ENCODE measurements at regions not wholly inside any gene's neighbourhood (a gene's known extent, or its start where the extent isn't known, plus 50 kb on each side); places are given as distances from the start of the nearest gene placed in this dataset.

GRCh38 chr4:136928957-136929411 is 603.3 kb downstream of the PCDH18 start:
- TF ChIP-seq, protein P1, sequence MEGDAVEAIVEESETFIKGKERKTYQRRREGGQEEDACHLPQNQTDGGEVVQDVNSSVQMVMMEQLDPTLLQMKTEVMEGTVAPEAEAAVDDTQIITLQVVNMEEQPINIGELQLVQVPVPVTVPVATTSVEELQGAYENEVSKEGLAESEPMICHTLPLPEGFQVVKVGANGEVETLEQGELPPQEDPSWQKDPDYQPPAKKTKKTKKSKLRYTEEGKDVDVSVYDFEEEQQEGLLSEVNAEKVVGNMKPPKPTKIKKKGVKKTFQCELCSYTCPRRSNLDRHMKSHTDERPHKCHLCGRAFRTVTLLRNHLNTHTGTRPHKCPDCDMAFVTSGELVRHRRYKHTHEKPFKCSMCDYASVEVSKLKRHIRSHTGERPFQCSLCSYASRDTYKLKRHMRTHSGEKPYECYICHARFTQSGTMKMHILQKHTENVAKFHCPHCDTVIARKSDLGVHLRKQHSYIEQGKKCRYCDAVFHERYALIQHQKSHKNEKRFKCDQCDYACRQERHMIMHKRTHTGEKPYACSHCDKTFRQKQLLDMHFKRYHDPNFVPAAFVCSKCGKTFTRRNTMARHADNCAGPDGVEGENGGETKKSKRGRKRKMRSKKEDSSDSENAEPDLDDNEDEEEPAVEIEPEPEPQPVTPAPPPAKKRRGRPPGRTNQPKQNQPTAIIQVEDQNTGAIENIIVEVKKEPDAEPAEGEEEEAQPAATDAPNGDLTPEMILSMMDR (IDR thresholded peaks at IDR 0.05) = no peak
- TF ChIP-seq POLR2A (IDR thresholded peaks at IDR 0.05) = no peak
